ENCODE measurements at regions not wholly inside any gene's neighbourhood (a gene's known extent, or its start where the extent isn't known, plus 50 kb on each side); places are given as distances from the start of the nearest gene placed in this dataset.

GRCh38 chr15:39213385-39213840, 367.5 kb upstream of the THBS1 start:
- Histone ChIP-seq H3K4me1 (ENCODE audit: control insufficient read depth, insufficient read depth, low read length) (peaks cover 13% of the 10 kb centered on the region), H3K27ac (ENCODE audit: low read depth, low read length) (peak overlapping the region; percentile 88), H3K36me3 (ENCODE audit: control insufficient read depth, insufficient read depth, low read length) (no peaks in the 10 kb centered on the region), H3K27me3 (ENCODE audit: control insufficient read depth, insufficient read depth, low read length) (no peaks in the 10 kb centered on the region), H3K9me3 (ENCODE audit: control insufficient read depth, insufficient read depth, low read depth, low read length) (0 out of 2 replicates have a peak, but pooled peaks cover 5% of the 10 kb centered on the region), H3K9ac (ENCODE audit: low read length) (peak overlapping the region; percentile 59), H3K4me3 (ENCODE audit: low read depth, low read length) (peak overlapping the region; percentile 11)

- H3K27me3 ChIP-seq (ENCODE audit: control insufficient read depth, insufficient read depth, low read length), result no peaks in the 10 kb centered on the region
- no peaks in the 10 kb centered on the region for H3K36me3 ChIP-seq (ENCODE audit: control insufficient read depth, insufficient read depth, low read length)
- H3K9me3 ChIP-seq (ENCODE audit: control insufficient read depth, insufficient read depth, low read depth, low read length), result 0 out of 2 replicates have a peak, but pooled peaks cover 5% of the 10 kb centered on the region
- H3K4me1 ChIP-seq (ENCODE audit: control insufficient read depth, insufficient read depth, low read length), result peaks cover 13% of the 10 kb centered on the region
- no peak overlapping the region for H3K9ac ChIP-seq (ENCODE audit: low read length)
- H3K27ac ChIP-seq (ENCODE audit: low read depth, low read length), result peak overlapping the region; percentile 88; the same call in 1 of the 2 replicates
- H3K4me3 ChIP-seq (ENCODE audit: low read depth, low read length), result no peak overlapping the region
Observed at GRCh38 chr15:39215015-39215414, 365.9 kb upstream of the THBS1 start.

- Histone ChIP-seq H3K4me3 (ENCODE audit: low read depth, low read length) (no peak overlapping the region), H3K9me3 (ENCODE audit: control insufficient read depth, insufficient read depth, low read depth, low read length) (0 out of 2 replicates have a peak, but pooled peaks cover 3% of the 10 kb centered on the region), H3K36me3 (ENCODE audit: control insufficient read depth, insufficient read depth, low read length) (no peaks in the 10 kb centered on the region), H3K4me1 (ENCODE audit: control insufficient read depth, insufficient read depth, low read length) (peaks cover 13% of the 10 kb centered on the region), H3K27ac (ENCODE audit: low read depth, low read length) (no peak overlapping the region), H3K27me3 (ENCODE audit: control insufficient read depth, insufficient read depth, low read length) (no peaks in the 10 kb centered on the region), H3K9ac (ENCODE audit: low read length) (no peak overlapping the region)
Observed at GRCh38 chr15:39216816-39217215, 364.1 kb upstream of the THBS1 start.

GRCh38 chr15:39219608-39220007, 361.3 kb upstream of the THBS1 start:
- Histone ChIP-seq H3K27me3 (ENCODE audit: control insufficient read depth, insufficient read depth, low read length) (no peaks in the 10 kb centered on the region), H3K9me3 (ENCODE audit: control insufficient read depth, insufficient read depth, low read depth, low read length) (no peaks in the 10 kb centered on the region), H3K27ac (ENCODE audit: low read depth, low read length) (no peak overlapping the region), H3K9ac (ENCODE audit: low read length) (no peak overlapping the region), H3K36me3 (ENCODE audit: control insufficient read depth, insufficient read depth, low read length) (no peaks in the 10 kb centered on the region), H3K4me3 (ENCODE audit: low read depth, low read length) (no peak overlapping the region), H3K4me1 (ENCODE audit: control insufficient read depth, insufficient read depth, low read length) (no peaks in the 10 kb centered on the region; the same call in 1 of the 2 replicates)

- Histone ChIP-seq H3K27me3 (ENCODE audit: control insufficient read depth, insufficient read depth, low read length) (no peaks in the 10 kb centered on the region), H3K9ac (ENCODE audit: low read length) (no peak overlapping the region), H3K4me1 (ENCODE audit: control insufficient read depth, insufficient read depth, low read length) (peaks cover 8% of the 10 kb centered on the region), H3K27ac (ENCODE audit: low read depth, low read length) (no peak overlapping the region), H3K36me3 (ENCODE audit: control insufficient read depth, insufficient read depth, low read length) (no peaks in the 10 kb centered on the region), H3K4me3 (ENCODE audit: low read depth, low read length) (no peak overlapping the region), H3K9me3 (ENCODE audit: control insufficient read depth, insufficient read depth, low read depth, low read length) (no peaks in the 10 kb centered on the region)
Observed at GRCh38 chr15:39226169-39226937, 354.5 kb upstream of the THBS1 start.

GRCh38 chr15:39227001-39227400, 353.9 kb upstream of the THBS1 start:
- no peaks in the 10 kb centered on the region for H3K9me3 ChIP-seq (ENCODE audit: control insufficient read depth, insufficient read depth, low read depth, low read length)
- no peaks in the 10 kb centered on the region for H3K36me3 ChIP-seq (ENCODE audit: control insufficient read depth, insufficient read depth, low read length)
- H3K4me3 ChIP-seq (ENCODE audit: low read depth, low read length), result no peak overlapping the region
- H3K27me3 ChIP-seq (ENCODE audit: control insufficient read depth, insufficient read depth, low read length), result no peaks in the 10 kb centered on the region
- H3K27ac ChIP-seq (ENCODE audit: low read depth, low read length), result no peak overlapping the region
- no peak overlapping the region for H3K9ac ChIP-seq (ENCODE audit: low read length)
- H3K4me1 ChIP-seq (ENCODE audit: control insufficient read depth, insufficient read depth, low read length), result peaks cover 8% of the 10 kb centered on the region

GRCh38 chr15:39228889-39229288, 352.0 kb upstream of the THBS1 start:
- Histone ChIP-seq H3K27ac (ENCODE audit: low read depth, low read length) (no peak overlapping the region), H3K9me3 (ENCODE audit: control insufficient read depth, insufficient read depth, low read depth, low read length) (no peaks in the 10 kb centered on the region), H3K4me1 (ENCODE audit: control insufficient read depth, insufficient read depth, low read length) (peaks cover 8% of the 10 kb centered on the region), H3K27me3 (ENCODE audit: control insufficient read depth, insufficient read depth, low read length) (no peaks in the 10 kb centered on the region), H3K4me3 (ENCODE audit: low read depth, low read length) (no peak overlapping the region), H3K9ac (ENCODE audit: low read length) (no peak overlapping the region), H3K36me3 (ENCODE audit: control insufficient read depth, insufficient read depth, low read length) (no peaks in the 10 kb centered on the region)

GRCh38 chr15:39230205-39230907, 350.5 kb upstream of the THBS1 start:
- Histone ChIP-seq H3K4me1 (ENCODE audit: control insufficient read depth, insufficient read depth, low read length) (peaks cover 8% of the 10 kb centered on the region), H3K9me3 (ENCODE audit: control insufficient read depth, insufficient read depth, low read depth, low read length) (no peaks in the 10 kb centered on the region), H3K27ac (ENCODE audit: low read depth, low read length) (peak overlapping the region; percentile 27; the same call in 1 of the 2 replicates), H3K9ac (ENCODE audit: low read length) (no peak overlapping the region), H3K27me3 (ENCODE audit: control insufficient read depth, insufficient read depth, low read length) (no peaks in the 10 kb centered on the region), H3K36me3 (ENCODE audit: control insufficient read depth, insufficient read depth, low read length) (no peaks in the 10 kb centered on the region), H3K4me3 (ENCODE audit: low read depth, low read length) (0 out of 2 replicates have a peak overlapping the region, but pooled peaks have one; percentile 7)

- H3K9ac ChIP-seq (ENCODE audit: low read length), result no peak overlapping the region
- H3K4me1 ChIP-seq (ENCODE audit: control insufficient read depth, insufficient read depth, low read length), result peaks cover 8% of the 10 kb centered on the region
- no peaks in the 10 kb centered on the region for H3K9me3 ChIP-seq (ENCODE audit: control insufficient read depth, insufficient read depth, low read depth, low read length)
- H3K27me3 ChIP-seq (ENCODE audit: control insufficient read depth, insufficient read depth, low read length), result no peaks in the 10 kb centered on the region
- H3K27ac ChIP-seq (ENCODE audit: low read depth, low read length), result peak overlapping the region; percentile 27; the same call in 1 of the 2 replicates
- H3K4me3 ChIP-seq (ENCODE audit: low read depth, low read length), result 0 out of 2 replicates have a peak overlapping the region, but pooled peaks have one; percentile 7
- H3K36me3 ChIP-seq (ENCODE audit: control insufficient read depth, insufficient read depth, low read length), result no peaks in the 10 kb centered on the region
Observed at GRCh38 chr15:39230908-39231285, 350.0 kb upstream of the THBS1 start.

GRCh38 chr15:39232512-39232911, 348.4 kb upstream of the THBS1 start:
- H3K9me3 ChIP-seq (ENCODE audit: control insufficient read depth, insufficient read depth, low read depth, low read length), result no peaks in the 10 kb centered on the region
- H3K4me1 ChIP-seq (ENCODE audit: control insufficient read depth, insufficient read depth, low read length), result peaks cover 8% of the 10 kb centered on the region
- no peak overlapping the region for H3K9ac ChIP-seq (ENCODE audit: low read length)
- no peak overlapping the region for H3K27ac ChIP-seq (ENCODE audit: low read depth, low read length)
- no peaks in the 10 kb centered on the region for H3K27me3 ChIP-seq (ENCODE audit: control insufficient read depth, insufficient read depth, low read length)
- no peak overlapping the region for H3K4me3 ChIP-seq (ENCODE audit: low read depth, low read length)
- no peaks in the 10 kb centered on the region for H3K36me3 ChIP-seq (ENCODE audit: control insufficient read depth, insufficient read depth, low read length)

Measured in HUES6 (cell line).